GM10248 (cell line): ENCODE measurements at regions not wholly inside any gene's neighbourhood (a gene's known extent, or its start where the extent isn't known, plus 50 kb on each side); places are given as distances from the start of the nearest gene placed in this dataset.

ENCODE experiments used
- CTCF ChIA-PET: fragments of 300-600 bp; sonication (Branson Sonifier 250); formaldehyde crosslinking; extraction: SDS; loops from one replicate; lab custom pipeline; 2021; ENCODE audit warnings: antibody characterized with exemption; lab: Yijun Ruan, JAX
- POLR2A ChIA-PET: fragments of 350-650 bp; sonication (Branson Sonifier 250); formaldehyde crosslinking; extraction: SDS; loops from one replicate; lab custom pipeline; 2020; ENCODE audit warnings: antibody characterized with exemption; lab: Yijun Ruan, JAX
- DNase-seq: peaks from one replicate; pipeline ENCODE4 v3.0.0; 2012; ENCODE audit errors: extremely low spot score
- TF ChIP-seq, protein P1 (sequence below): IDR thresholded peaks from 2 replicates; pipeline ENCODE4 v1.5.1; 2012; ENCODE audit warnings: mild to moderate bottlenecking, low read depth; ENCODE audit errors: extremely low read depth, missing control alignments, control extremely low read depth

DNA sequence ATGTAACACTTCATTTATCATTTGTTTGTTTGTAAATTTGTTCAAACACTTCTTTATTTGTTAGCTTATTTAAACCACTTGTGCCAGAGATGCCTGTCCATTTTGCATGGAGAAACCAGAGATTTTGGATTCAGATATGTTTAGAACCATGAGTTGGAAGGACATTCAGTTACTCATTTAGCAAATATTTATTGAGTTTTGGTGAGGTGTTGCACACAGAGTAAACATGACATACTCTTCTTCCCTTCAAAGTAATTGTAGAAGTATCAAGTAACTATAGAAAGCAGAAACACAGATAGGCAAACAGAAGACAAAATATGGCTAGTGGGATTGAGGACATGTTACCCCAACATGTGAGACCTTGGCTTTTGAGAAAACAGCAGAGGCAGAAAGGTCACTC lies 136.8 kb upstream of the USP25 start:
- POLR2A ChIA-PET = no interaction called here
- CTCF ChIA-PET = interaction anchor here (0.9 to 2.1 kb wide), 4 partner anchors 111 to 1340 kb away, joined by 3 to 9 read pairs (median 6); no protein-coding TSS in a partner anchor
- DNase-seq = no peak
- TF ChIP-seq, protein P1, sequence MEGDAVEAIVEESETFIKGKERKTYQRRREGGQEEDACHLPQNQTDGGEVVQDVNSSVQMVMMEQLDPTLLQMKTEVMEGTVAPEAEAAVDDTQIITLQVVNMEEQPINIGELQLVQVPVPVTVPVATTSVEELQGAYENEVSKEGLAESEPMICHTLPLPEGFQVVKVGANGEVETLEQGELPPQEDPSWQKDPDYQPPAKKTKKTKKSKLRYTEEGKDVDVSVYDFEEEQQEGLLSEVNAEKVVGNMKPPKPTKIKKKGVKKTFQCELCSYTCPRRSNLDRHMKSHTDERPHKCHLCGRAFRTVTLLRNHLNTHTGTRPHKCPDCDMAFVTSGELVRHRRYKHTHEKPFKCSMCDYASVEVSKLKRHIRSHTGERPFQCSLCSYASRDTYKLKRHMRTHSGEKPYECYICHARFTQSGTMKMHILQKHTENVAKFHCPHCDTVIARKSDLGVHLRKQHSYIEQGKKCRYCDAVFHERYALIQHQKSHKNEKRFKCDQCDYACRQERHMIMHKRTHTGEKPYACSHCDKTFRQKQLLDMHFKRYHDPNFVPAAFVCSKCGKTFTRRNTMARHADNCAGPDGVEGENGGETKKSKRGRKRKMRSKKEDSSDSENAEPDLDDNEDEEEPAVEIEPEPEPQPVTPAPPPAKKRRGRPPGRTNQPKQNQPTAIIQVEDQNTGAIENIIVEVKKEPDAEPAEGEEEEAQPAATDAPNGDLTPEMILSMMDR = no peak

DNA sequence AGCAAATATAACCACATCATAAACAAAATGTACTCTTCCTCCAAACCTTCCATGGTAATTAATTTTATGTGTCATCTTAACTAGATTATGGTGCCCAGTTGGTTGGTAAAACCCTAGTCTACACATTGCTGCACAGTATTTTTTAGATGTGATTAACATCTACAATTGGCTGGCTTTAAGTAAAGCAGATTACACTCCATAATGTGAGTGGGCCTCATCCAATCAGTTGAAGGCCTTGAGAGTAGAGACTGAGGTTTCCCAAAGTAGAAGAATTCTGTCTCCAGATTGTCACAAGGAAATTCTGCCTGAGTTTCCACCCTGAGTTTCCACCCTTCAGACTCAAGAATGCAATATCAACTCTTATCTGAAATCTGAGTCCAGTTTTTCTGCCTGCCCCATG lies 128.4 kb upstream of the USP25 start:
- POLR2A ChIA-PET = no interaction called here
- DNase-seq = no peak
- TF ChIP-seq, protein P1 = no peak
- CTCF ChIA-PET = no interaction called here

DNA sequence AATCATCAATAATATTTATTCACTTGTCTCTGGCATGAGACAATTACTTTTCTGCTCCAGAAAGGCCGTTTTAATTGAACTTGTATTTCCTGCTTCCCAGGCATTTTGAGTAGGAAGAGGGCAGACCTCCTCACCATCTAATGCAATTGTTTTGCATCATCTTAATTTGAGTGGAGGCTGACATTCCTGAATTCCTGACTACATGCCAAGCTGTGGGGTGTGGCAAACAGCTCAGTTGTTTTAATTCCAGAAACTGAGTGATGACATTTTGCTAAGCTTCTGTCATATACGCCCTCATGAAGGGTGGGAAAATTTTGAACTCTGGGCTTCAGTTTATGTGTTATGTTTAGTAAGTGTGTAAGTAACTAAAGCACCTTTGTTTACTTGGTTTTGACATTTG lies 125.4 kb upstream of the USP25 start:
- ChIA-PET CTCF (no interaction called here), POLR2A (no interaction called here)
- no peak for DNase-seq
- TF ChIP-seq, protein P1 = no peak

GRCh38 chr21:15614766-15615165 lies 115.0 kb upstream of the USP25 start:
- ChIA-PET POLR2A (no interaction called here), CTCF (interaction anchor here (1.4 kb wide), 1 partner anchor 9 kb away, joined by 3 read pairs; no protein-coding TSS in a partner anchor)
- DNase-seq = no peak
- TF ChIP-seq, protein P1 = no peak

DNA sequence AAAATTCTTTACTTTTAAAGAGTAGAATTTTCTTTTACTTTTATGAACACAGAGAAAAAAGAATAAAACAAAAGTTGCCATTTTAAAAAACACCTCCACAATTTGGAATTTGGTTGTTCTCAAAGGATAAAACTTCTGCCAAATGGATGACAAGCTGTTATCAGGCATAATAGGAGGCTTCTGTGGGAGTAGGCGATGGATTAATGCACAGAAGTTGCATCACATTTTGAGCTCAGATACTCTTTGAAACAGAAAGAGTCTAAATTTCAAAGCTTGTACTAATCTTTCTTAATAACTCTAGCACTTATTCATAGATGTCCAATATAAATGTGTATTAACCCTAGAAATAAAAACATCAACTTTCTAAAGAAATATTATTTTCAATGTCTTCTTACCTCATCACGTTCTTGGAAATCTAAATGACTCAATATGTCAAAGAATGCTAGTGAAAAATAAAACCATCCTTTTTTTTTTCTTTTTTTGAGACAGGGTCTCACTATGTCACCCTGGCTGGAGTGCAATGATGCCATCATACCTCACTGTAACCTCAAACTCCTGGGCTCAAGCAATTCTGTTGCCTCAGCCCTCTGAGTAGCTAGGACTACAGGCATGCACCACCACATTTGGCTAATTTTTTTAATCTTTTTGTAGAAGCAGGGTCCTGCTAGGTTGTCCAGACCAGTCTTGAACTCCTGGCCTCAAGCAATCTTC lies 112.8 kb upstream of the USP25 start:
- no peak for DNase-seq
- ChIA-PET CTCF (interaction anchor here (1.5 kb wide), 1 partner anchor 26 kb away, joined by 3 read pairs; no protein-coding TSS in a partner anchor), POLR2A (no interaction called here)
- TF ChIP-seq, protein P1 = no peak

GRCh38 chr21:15617964-15618363 lies 111.8 kb upstream of the USP25 start:
- POLR2A ChIA-PET = no interaction called here
- no peak for DNase-seq
- CTCF ChIA-PET = no interaction called here
- TF ChIP-seq, protein P1 = no peak
